ENCODE measurements at regions not wholly inside any gene's neighbourhood (a gene's known extent, or its start where the extent isn't known, plus 50 kb on each side); places are given as distances from the start of the nearest gene placed in this dataset.

GRCh38 chr14:55948399-55948798 lies 169.8 kb upstream of the PELI2 start:
- no peak for DNase-seq

GRCh38 chr14:55949708-55950107 lies 168.5 kb upstream of the PELI2 start:
- DNase-seq = no peak

GRCh38 chr14:55950135-55950534 lies 168.1 kb upstream of the PELI2 start:
- no peak for DNase-seq

- no peak for DNase-seq
Measured at GRCh38 chr14:55951341-55952206, 166.6 kb upstream of the PELI2 start.

GRCh38 chr14:55954108-55954507 lies 164.1 kb upstream of the PELI2 start:
- DNase-seq = no peak

GRCh38 chr14:55955175-55955574 lies 163.0 kb upstream of the PELI2 start:
- no peak for DNase-seq

GRCh38 chr14:55957950-55958349 lies 160.3 kb upstream of the PELI2 start:
- no peak for DNase-seq

DNA sequence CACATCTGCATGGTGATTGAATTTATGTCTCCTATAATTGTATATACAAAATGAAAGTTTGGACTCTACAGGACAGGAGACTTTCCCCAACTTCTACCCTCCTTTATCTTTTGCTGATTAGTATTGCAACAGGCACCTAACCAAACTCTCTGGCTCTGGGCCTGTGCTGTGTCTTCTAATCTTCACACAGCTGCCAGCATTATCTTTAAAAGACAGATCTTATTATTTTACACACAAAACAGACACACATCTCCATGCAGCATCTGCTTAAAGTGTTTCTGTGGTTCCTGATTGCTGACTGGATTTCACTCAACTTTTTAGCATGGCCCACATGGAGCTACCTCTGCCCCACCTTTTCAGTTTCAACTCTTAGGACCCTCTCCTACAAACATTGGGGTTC lies 154.9 kb upstream of the PELI2 start:
- no peak for DNase-seq

DNA sequence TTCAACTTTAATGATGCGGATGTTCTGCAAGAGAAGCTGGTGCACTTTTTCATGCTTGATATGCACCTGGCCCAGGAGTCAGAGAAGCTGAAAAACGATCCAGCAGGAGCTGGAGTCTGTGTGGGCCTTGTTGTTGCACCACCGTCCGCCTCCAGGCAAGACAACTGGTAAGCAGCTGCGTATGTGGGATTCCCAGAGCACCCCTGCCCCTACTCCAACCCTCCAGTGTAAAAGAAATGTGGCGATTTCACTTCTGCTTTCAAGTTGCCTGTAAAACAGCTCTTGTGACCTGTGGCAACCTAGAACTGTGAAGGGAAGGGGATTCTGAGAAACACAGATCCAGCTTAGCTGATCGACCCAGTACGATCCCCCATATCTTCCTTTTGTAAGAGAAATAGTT lies 154.1 kb upstream of the PELI2 start:
- DNase-seq = no peak

GRCh38 chr14:55964821-55965220 lies 153.4 kb upstream of the PELI2 start:
- DNase-seq = no peak

GRCh38 chr14:55965851-55966250 lies 152.4 kb upstream of the PELI2 start:
- no peak for DNase-seq

DNA sequence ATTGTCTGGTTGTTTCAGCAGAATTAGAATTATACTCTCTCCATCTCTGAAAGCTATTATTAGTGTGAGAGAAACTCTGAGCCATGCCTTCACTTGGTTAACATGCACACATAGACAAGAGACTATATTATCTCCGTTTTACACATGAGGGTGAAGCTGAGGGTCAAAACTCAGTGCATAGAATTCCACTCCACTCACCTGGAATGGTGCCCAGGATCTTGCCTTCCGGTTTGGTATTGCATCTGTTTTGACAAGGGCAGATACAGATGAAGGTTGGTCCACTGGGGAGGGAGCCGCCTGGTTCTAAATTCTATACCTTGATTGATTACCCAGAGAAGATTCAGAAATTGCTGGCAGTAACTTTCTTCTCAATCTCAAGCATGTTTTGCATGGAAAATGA lies 149.5 kb upstream of the PELI2 start:
- DNase-seq = no peak

DNA sequence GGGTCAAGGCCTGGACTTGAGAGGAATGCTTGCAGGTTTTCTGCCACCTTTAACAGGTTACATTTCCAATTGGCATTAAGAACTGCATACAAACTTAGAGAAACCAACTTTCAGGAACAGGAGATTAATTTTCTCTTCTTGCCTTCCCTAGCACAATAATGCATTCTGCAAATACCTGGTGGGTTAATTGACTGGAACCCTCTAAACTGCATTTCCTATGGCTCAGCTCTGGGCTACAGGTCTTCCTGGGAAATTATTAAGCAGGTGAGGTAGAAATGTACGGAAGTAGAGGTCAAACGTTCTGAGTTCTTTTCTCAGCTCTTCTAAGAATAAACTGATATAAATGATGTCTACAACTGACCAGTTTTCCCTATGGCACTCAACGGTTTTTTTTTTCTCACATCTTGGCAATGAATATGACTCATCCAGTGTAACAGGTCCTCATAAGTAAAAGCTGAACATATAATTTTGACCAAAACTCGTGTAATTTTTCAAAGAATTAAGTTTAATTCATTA lies 144.9 kb upstream of the PELI2 start:
- DNase-seq = no peak

- no peak for DNase-seq
Measured at GRCh38 chr14:55973911-55974630, 144.1 kb upstream of the PELI2 start.

DNA sequence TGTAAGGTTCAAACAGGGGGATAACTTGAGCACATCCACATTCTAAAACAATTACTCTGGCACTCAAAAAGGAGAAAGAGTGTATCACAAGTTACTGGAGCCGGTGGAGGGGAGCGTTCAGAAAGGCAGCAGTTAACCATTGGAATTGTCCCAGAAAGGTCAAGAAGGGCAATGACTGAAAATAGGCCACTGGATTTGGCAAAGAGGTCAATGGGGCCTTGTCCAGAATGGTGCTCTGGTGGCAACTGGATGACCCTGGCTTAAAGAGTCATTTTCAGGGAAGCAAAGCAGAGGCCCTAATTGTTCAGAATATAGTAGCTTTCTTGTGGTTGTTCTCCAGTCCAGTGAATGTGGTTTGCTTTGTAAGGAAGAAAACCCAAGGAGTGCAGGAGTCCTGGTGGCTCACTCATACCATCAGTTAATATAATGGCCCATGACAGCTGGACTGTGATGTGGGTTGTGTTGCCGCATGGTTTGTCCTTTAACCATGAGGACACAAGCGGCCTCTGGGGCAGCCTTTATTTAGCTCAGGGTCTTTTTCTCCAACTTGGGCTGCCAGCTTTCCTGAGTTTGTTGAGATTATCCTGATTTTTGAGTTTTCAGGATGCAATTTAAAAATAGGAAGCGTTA lies 142.8 kb upstream of the PELI2 start:
- DNase-seq = no peak

GRCh38 chr14:55976219-55976618 lies 142.0 kb upstream of the PELI2 start:
- no peak for DNase-seq

GRCh38 chr14:55976655-55977054 lies 141.6 kb upstream of the PELI2 start:
- DNase-seq = no peak

- no peak for DNase-seq
Measured at GRCh38 chr14:55977392-55978150, 140.6 kb upstream of the PELI2 start.

DNA sequence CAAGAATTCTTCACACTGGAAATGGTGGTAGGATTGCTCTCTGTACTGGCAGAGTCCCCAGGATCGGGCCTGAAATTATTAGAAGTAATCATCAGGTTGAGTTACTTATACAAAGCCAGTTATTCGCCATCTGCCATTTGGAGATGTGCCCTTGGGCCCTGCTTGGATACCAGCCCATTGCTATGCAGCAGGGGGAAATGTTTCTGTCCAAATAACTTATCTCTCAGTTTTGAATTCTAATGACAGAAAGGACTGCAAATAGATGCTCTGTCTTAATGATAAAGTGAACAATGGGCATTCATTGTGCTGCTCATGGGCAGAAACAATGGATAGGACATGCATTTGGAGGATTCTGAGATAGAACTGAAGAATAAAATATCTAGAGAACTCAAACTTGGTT lies 139.1 kb upstream of the PELI2 start:
- DNase-seq = no peak

GRCh38 chr14:55979781-55980180 lies 138.4 kb upstream of the PELI2 start:
- no peak for DNase-seq

DNA sequence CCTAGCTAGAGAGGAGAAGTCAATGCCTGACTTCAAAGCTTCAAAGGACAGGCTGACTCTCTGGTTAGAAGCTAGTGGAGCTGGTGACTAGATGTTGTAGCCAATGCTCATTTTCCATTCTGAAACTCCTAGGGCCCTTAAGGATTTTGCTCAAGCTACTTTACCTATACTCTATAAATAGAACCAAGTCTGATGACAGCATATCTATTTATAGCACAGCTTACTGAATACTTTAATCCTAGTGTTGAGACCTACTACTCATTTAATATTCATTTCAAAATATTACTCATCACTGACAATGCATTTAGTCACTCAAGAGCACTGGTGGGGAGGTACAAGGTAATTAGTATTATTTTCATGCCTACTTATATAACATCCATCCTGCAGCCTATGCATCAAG lies 137.2 kb upstream of the PELI2 start:
- DNase-seq = no peak

DNA sequence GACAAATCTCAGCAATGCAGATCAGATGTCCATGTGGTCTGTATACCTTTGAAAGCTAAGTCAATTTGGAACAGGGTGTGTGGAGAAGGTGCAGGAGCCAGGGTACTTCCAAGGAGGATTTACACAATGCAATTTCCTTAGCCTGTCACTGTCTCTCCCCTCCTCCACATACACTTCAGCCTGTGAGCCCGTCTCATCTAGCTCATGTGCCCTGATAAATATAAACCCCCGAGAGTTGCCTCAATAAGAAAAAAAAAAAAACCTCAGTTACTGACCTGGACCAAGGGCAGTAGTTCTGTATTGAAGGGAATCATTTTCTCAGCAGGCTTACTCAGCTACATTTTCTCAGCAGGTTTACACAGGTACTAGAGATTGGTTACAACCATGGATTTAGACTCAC lies 132.1 kb upstream of the PELI2 start:
- DNase-seq = no peak

DNA sequence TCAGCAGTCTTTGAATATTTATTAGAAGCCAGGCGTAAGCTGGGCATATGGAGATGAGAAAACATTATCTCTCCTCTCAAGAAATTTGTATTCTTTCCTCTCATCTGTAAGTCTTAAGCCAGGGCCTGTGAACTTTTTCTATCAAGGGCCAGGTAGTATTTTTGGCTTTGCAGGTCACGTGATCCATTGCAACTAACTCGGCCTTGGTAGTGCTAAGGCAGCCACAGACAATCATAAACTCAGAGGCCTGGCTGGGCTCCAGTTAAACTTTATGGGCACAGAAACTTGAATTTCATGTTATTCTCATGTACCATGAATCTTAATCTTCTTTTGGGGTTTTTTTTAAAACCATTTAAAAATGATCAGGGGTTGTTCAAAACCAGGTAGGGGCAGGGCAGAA lies 117.4 kb upstream of the PELI2 start:
- no peak for DNase-seq
